Inferior parietal cortex (tissue), 1 donor: ENCODE measurements at regions not wholly inside any gene's neighbourhood (a gene's known extent, or its start where the extent isn't known, plus 50 kb on each side); places are given as distances from the start of the nearest gene placed in this dataset.

Experiments
- DNase-seq: peaks from one replicate; pipeline ENCODE4 v3.0.0-alpha.2; 2016; ENCODE audit errors: extremely low spot score

GRCh38 chr15:70308011-70308734 lies 210.5 kb upstream of the TLE3 start:
- DNase-seq, result no peak

GRCh38 chr15:70306582-70306981 lies 208.9 kb upstream of the TLE3 start:
- DNase-seq, result no peak

- DNase-seq, result no peak
These were observed 208.4 kb upstream of the TLE3 start for GRCh38 chr15:70306081-70306480.

GRCh38 chr15:70303981-70304380 lies 206.3 kb upstream of the TLE3 start:
- DNase-seq, result no peak

- no peak for DNase-seq
These were observed 204.6 kb upstream of the TLE3 start for GRCh38 chr15:70302360-70302759.

GRCh38 chr15:70301396-70301795 lies 203.7 kb upstream of the TLE3 start:
- DNase-seq, result no peak

- DNase-seq, result no peak
These were observed 202.5 kb upstream of the TLE3 start for GRCh38 chr15:70299931-70300869.

GRCh38 chr15:70297465-70298058 lies 199.8 kb upstream of the TLE3 start:
- no peak for DNase-seq

GRCh38 chr15:70294731-70295305 lies 197.1 kb upstream of the TLE3 start:
- no peak for DNase-seq

GRCh38 chr15:70293591-70294470 lies 196.1 kb upstream of the TLE3 start:
- no peak for DNase-seq

- no peak for DNase-seq
These were observed 195.4 kb upstream of the TLE3 start for GRCh38 chr15:70293138-70293537.

GRCh38 chr15:70292076-70292760 lies 194.5 kb upstream of the TLE3 start:
- no peak for DNase-seq

- DNase-seq, result no peak
These were observed 193.8 kb upstream of the TLE3 start for GRCh38 chr15:70291305-70292075.

- no peak for DNase-seq
These were observed 193.0 kb upstream of the TLE3 start for GRCh38 chr15:70290708-70291107.

- DNase-seq, result no peak
These were observed 191.7 kb upstream of the TLE3 start for GRCh38 chr15:70289191-70289955.

GRCh38 chr15:70286113-70286806 lies 188.5 kb upstream of the TLE3 start:
- no peak for DNase-seq

- no peak for DNase-seq
These were observed 186.9 kb upstream of the TLE3 start for GRCh38 chr15:70284438-70285214.

GRCh38 chr15:70283511-70283910 lies 185.8 kb upstream of the TLE3 start:
- DNase-seq, result no peak
